HG03457 (cell line): ENCODE measurements at regions not wholly inside any gene's neighbourhood (a gene's known extent, or its start where the extent isn't known, plus 50 kb on each side); places are given as distances from the start of the nearest gene placed in this dataset.

Experiments
- ATAC-seq: cut with Tn5 transposase; IDR thresholded peaks from one replicate; pipeline ENCODE4 v1.9.1; 2021; ENCODE audit warnings: moderate number of reproducible peaks; ENCODE audit not compliant: unreplicated experiment

- no peak for ATAC-seq
Observed at GRCh38 chr5:15220642-15221173, 279.3 kb upstream of the FBXL7 start.

GRCh38 chr5:15215056-15215455 lies 284.9 kb upstream of the FBXL7 start:
- no peak for ATAC-seq

GRCh38 chr5:15214010-15214409 lies 286.0 kb upstream of the FBXL7 start:
- ATAC-seq = no peak

- ATAC-seq = no peak
Observed at GRCh38 chr5:15209053-15209762, 290.8 kb upstream of the FBXL7 start.

- ATAC-seq = no peak
Observed at GRCh38 chr5:15206133-15206532, 293.8 kb upstream of the FBXL7 start.

GRCh38 chr5:15203376-15203775 lies 296.6 kb upstream of the FBXL7 start:
- ATAC-seq = no peak

GRCh38 chr5:15191012-15191411 lies 309.0 kb upstream of the FBXL7 start:
- ATAC-seq = no peak

GRCh38 chr5:15183520-15183919 lies 311.9 kb upstream of the ANKH start:
- ATAC-seq = no peak

- no peak for ATAC-seq
Observed at GRCh38 chr5:15170173-15170572, 298.6 kb upstream of the ANKH start.

GRCh38 chr5:15168358-15168757 lies 296.8 kb upstream of the ANKH start:
- ATAC-seq = no peak

GRCh38 chr5:15160091-15160490 lies 288.5 kb upstream of the ANKH start:
- ATAC-seq = no peak

- ATAC-seq = no peak
Observed at GRCh38 chr5:15159606-15160005, 288.0 kb upstream of the ANKH start.

GRCh38 chr5:15142458-15142857 lies 270.9 kb upstream of the ANKH start:
- no peak for ATAC-seq

GRCh38 chr5:15137414-15137813 lies 265.8 kb upstream of the ANKH start:
- no peak for ATAC-seq

GRCh38 chr5:15135661-15136060 lies 264.1 kb upstream of the ANKH start:
- no peak for ATAC-seq

GRCh38 chr5:15133456-15133965 lies 261.9 kb upstream of the ANKH start:
- ATAC-seq = no peak

GRCh38 chr5:15132816-15133405 lies 261.3 kb upstream of the ANKH start:
- no peak for ATAC-seq

- no peak for ATAC-seq
Observed at GRCh38 chr5:15131909-15132308, 260.3 kb upstream of the ANKH start.

- no peak for ATAC-seq
Observed at GRCh38 chr5:15124871-15125568, 253.4 kb upstream of the ANKH start.

- no peak for ATAC-seq
Observed at GRCh38 chr5:15124461-15124860, 252.9 kb upstream of the ANKH start.

- no peak for ATAC-seq
Observed at GRCh38 chr5:15117688-15118087, 246.1 kb upstream of the ANKH start.

- ATAC-seq = no peak
Observed at GRCh38 chr5:15116996-15117395, 245.4 kb upstream of the ANKH start.
